ENCODE measurements at regions not wholly inside any gene's neighbourhood (a gene's known extent, or its start where the extent isn't known, plus 50 kb on each side); places are given as distances from the start of the nearest gene placed in this dataset.

- Mint-ChIP-seq H3K4me1 (ENCODE audit: low read depth) (no peaks in the 10 kb centered on the region), H3K36me3 (ENCODE audit: low read depth) (no peaks in the 10 kb centered on the region), H3K27me3 (no peaks in the 10 kb centered on the region), H3K9me3 (no peaks in the 10 kb centered on the region), H3K27ac (no peak overlapping the region), H3K4me3 (no peak overlapping the region)
- no peak for DNase-seq
Measured at GRCh38 chr5:63894690-63895089, 67.6 kb downstream of the HTR1A start.

GRCh38 chr5:63878788-63879187 is 83.5 kb downstream of the HTR1A start:
- H3K9me3 Mint-ChIP-seq: peaks cover 6% of the 10 kb centered on the region
- H3K27ac Mint-ChIP-seq: no peak overlapping the region
- no peaks in the 10 kb centered on the region for H3K36me3 Mint-ChIP-seq (ENCODE audit: low read depth)
- no peak for DNase-seq
- no peaks in the 10 kb centered on the region for H3K4me1 Mint-ChIP-seq (ENCODE audit: low read depth)
- no peak overlapping the region for H3K4me3 Mint-ChIP-seq
- no peaks in the 10 kb centered on the region for H3K27me3 Mint-ChIP-seq

- no peaks in the 10 kb centered on the region for H3K27me3 Mint-ChIP-seq
- H3K9me3 Mint-ChIP-seq: peaks cover 8% of the 10 kb centered on the region
- no peaks in the 10 kb centered on the region for H3K4me1 Mint-ChIP-seq (ENCODE audit: low read depth)
- no peaks in the 10 kb centered on the region for H3K36me3 Mint-ChIP-seq (ENCODE audit: low read depth)
- no peak overlapping the region for H3K27ac Mint-ChIP-seq
- H3K4me3 Mint-ChIP-seq: no peak overlapping the region
- no peak for DNase-seq
Measured at GRCh38 chr5:63877961-63878360, 84.3 kb downstream of the HTR1A start.

GRCh38 chr5:63860379-63860778 is 101.9 kb downstream of the HTR1A start:
- no peak overlapping the region for H3K27ac Mint-ChIP-seq
- peaks cover 31% of the 10 kb centered on the region for H3K9me3 Mint-ChIP-seq
- H3K27me3 Mint-ChIP-seq: no peaks in the 10 kb centered on the region
- no peak overlapping the region for H3K4me3 Mint-ChIP-seq
- no peaks in the 10 kb centered on the region for H3K4me1 Mint-ChIP-seq (ENCODE audit: low read depth)
- no peaks in the 10 kb centered on the region for H3K36me3 Mint-ChIP-seq (ENCODE audit: low read depth)
- no peak for DNase-seq

- Mint-ChIP-seq H3K4me3 (no peak overlapping the region), H3K9me3 (peaks cover 15% of the 10 kb centered on the region), H3K27me3 (no peaks in the 10 kb centered on the region), H3K36me3 (ENCODE audit: low read depth) (no peaks in the 10 kb centered on the region), H3K4me1 (ENCODE audit: low read depth) (no peaks in the 10 kb centered on the region), H3K27ac (no peak overlapping the region)
- no peak for DNase-seq
Measured at GRCh38 chr5:63854076-63854475, 108.2 kb downstream of the HTR1A start.

- Mint-ChIP-seq H3K36me3 (ENCODE audit: low read depth) (no peaks in the 10 kb centered on the region), H3K4me1 (ENCODE audit: low read depth) (no peaks in the 10 kb centered on the region), H3K27me3 (no peaks in the 10 kb centered on the region), H3K27ac (no peak overlapping the region), H3K4me3 (no peak overlapping the region), H3K9me3 (peaks cover 9% of the 10 kb centered on the region)
- DNase-seq: no peak
Measured at GRCh38 chr5:63843190-63843589, 119.1 kb downstream of the HTR1A start.

GRCh38 chr5:63837437-63837836 is 124.8 kb downstream of the HTR1A start:
- Mint-ChIP-seq H3K4me1 (ENCODE audit: low read depth) (no peaks in the 10 kb centered on the region), H3K27me3 (no peaks in the 10 kb centered on the region), H3K9me3 (peaks cover 3% of the 10 kb centered on the region), H3K27ac (no peak overlapping the region), H3K36me3 (ENCODE audit: low read depth) (no peaks in the 10 kb centered on the region), H3K4me3 (no peak overlapping the region)
- no peak for DNase-seq

- Mint-ChIP-seq H3K9me3 (peaks cover 3% of the 10 kb centered on the region), H3K4me1 (ENCODE audit: low read depth) (no peaks in the 10 kb centered on the region), H3K36me3 (ENCODE audit: low read depth) (no peaks in the 10 kb centered on the region), H3K27me3 (no peaks in the 10 kb centered on the region), H3K4me3 (no peak overlapping the region), H3K27ac (no peak overlapping the region)
- DNase-seq: no peak
Measured at GRCh38 chr5:63831381-63831780, 130.9 kb downstream of the HTR1A start.

- no peaks in the 10 kb centered on the region for H3K27me3 Mint-ChIP-seq
- no peak for DNase-seq
- peaks cover 2% of the 10 kb centered on the region for H3K9me3 Mint-ChIP-seq
- H3K27ac Mint-ChIP-seq: no peak overlapping the region
- no peaks in the 10 kb centered on the region for H3K4me1 Mint-ChIP-seq (ENCODE audit: low read depth)
- no peak overlapping the region for H3K4me3 Mint-ChIP-seq
- H3K36me3 Mint-ChIP-seq (ENCODE audit: low read depth): no peaks in the 10 kb centered on the region
Measured at GRCh38 chr5:63825984-63826383, 136.3 kb downstream of the HTR1A start.

- Mint-ChIP-seq H3K4me1 (ENCODE audit: low read depth) (no peaks in the 10 kb centered on the region), H3K9me3 (peaks cover 2% of the 10 kb centered on the region), H3K27me3 (no peaks in the 10 kb centered on the region), H3K36me3 (ENCODE audit: low read depth) (no peaks in the 10 kb centered on the region), H3K27ac (no peak overlapping the region), H3K4me3 (no peak overlapping the region)
- DNase-seq: no peak
Measured at GRCh38 chr5:63823583-63823982, 138.7 kb downstream of the HTR1A start.

GRCh38 chr5:63822614-63823013 is 139.6 kb downstream of the HTR1A start:
- no peaks in the 10 kb centered on the region for H3K4me1 Mint-ChIP-seq (ENCODE audit: low read depth)
- H3K9me3 Mint-ChIP-seq: peaks cover 2% of the 10 kb centered on the region
- H3K36me3 Mint-ChIP-seq (ENCODE audit: low read depth): no peaks in the 10 kb centered on the region
- no peak overlapping the region for H3K27ac Mint-ChIP-seq
- no peak overlapping the region for H3K4me3 Mint-ChIP-seq
- no peaks in the 10 kb centered on the region for H3K27me3 Mint-ChIP-seq
- DNase-seq: no peak

- Mint-ChIP-seq H3K4me3 (no peak overlapping the region), H3K27me3 (no peaks in the 10 kb centered on the region), H3K4me1 (ENCODE audit: low read depth) (no peaks in the 10 kb centered on the region), H3K27ac (no peak overlapping the region), H3K9me3 (peaks cover 9% of the 10 kb centered on the region), H3K36me3 (ENCODE audit: low read depth) (no peaks in the 10 kb centered on the region)
- DNase-seq: no peak
Measured at GRCh38 chr5:63820577-63820976, 141.7 kb downstream of the HTR1A start.

GRCh38 chr5:63812693-63813092 is 149.6 kb downstream of the HTR1A start:
- Mint-ChIP-seq H3K27ac (no peak overlapping the region), H3K36me3 (ENCODE audit: low read depth) (no peaks in the 10 kb centered on the region), H3K4me3 (no peak overlapping the region), H3K4me1 (ENCODE audit: low read depth) (no peaks in the 10 kb centered on the region), H3K27me3 (no peaks in the 10 kb centered on the region), H3K9me3 (peaks cover 18% of the 10 kb centered on the region)
- DNase-seq: no peak

GRCh38 chr5:63811961-63812360 is 150.3 kb downstream of the HTR1A start:
- Mint-ChIP-seq H3K27ac (no peak overlapping the region), H3K4me1 (ENCODE audit: low read depth) (no peaks in the 10 kb centered on the region), H3K4me3 (no peak overlapping the region), H3K36me3 (ENCODE audit: low read depth) (no peaks in the 10 kb centered on the region), H3K27me3 (no peaks in the 10 kb centered on the region), H3K9me3 (peaks cover 15% of the 10 kb centered on the region)
- DNase-seq: no peak

GRCh38 chr5:63811286-63811685 is 151.0 kb downstream of the HTR1A start:
- H3K36me3 Mint-ChIP-seq (ENCODE audit: low read depth): no peaks in the 10 kb centered on the region
- no peaks in the 10 kb centered on the region for H3K27me3 Mint-ChIP-seq
- no peaks in the 10 kb centered on the region for H3K4me1 Mint-ChIP-seq (ENCODE audit: low read depth)
- no peak overlapping the region for H3K4me3 Mint-ChIP-seq
- H3K27ac Mint-ChIP-seq: no peak overlapping the region
- DNase-seq: no peak
- peaks cover 13% of the 10 kb centered on the region for H3K9me3 Mint-ChIP-seq

GRCh38 chr5:63805151-63805550 is 157.1 kb downstream of the HTR1A start:
- Mint-ChIP-seq H3K27me3 (no peaks in the 10 kb centered on the region), H3K4me1 (ENCODE audit: low read depth) (no peaks in the 10 kb centered on the region), H3K27ac (no peak overlapping the region), H3K36me3 (ENCODE audit: low read depth) (no peaks in the 10 kb centered on the region), H3K9me3 (peaks cover 4% of the 10 kb centered on the region), H3K4me3 (no peak overlapping the region)
- no peak for DNase-seq
